Keratinocyte (primary cell): ENCODE measurements at regions not wholly inside any gene's neighbourhood (a gene's known extent, or its start where the extent isn't known, plus 50 kb on each side); places are given as distances from the start of the nearest gene placed in this dataset.

Source experiments
- DNase-seq: peaks from one replicate; pipeline ENCODE4 v3.0.0-alpha.2; 2011; ENCODE audit warnings: low read depth, missing footprints, low spot score
- FAIRE-seq: peaks from 2 replicates; lab custom pipeline; 2011; peaks lifted over from hg19 to GRCh38; lab: Jason Lieb, UNC
- H2AFZ ChIP-seq: 2 replicates; pipeline ENCODE4 v1.6.0; 2012; ENCODE audit warnings: low read length, control low read depth, inconsistent platforms; ENCODE audit not compliant: control insufficient read depth
- H3K27ac ChIP-seq: 2 replicates; pipeline ENCODE4 v1.5.1; 2011; ENCODE audit warnings: low read length; ENCODE audit not compliant: control insufficient read depth, insufficient read depth
- H3K27me3 ChIP-seq: 3 replicates; pipeline ENCODE4 v1.6.0; 2011; ENCODE audit warnings: low read length; ENCODE audit not compliant: control insufficient read depth, insufficient read depth; ENCODE audit errors: extremely low read depth
- H3K36me3 ChIP-seq, 2 experiments: 2 replicates in 1 of 2; 3 replicates in 1 of 2; pipeline ENCODE4 v1.5.1; 2011; ENCODE audit warnings: low read length in 2 of 2, mild to moderate bottlenecking in 1 of 2; ENCODE audit not compliant: control insufficient read depth in 2 of 2, insufficient read depth in 2 of 2; ENCODE audit errors: extremely low read depth in 1 of 2
- H3K4me1 ChIP-seq: 3 replicates; pipeline ENCODE4 v1.5.1; 2011; ENCODE audit warnings: low read length; ENCODE audit not compliant: control insufficient read depth, insufficient read depth; ENCODE audit errors: extremely low read depth
- H3K4me2 ChIP-seq: 3 replicates; pipeline ENCODE4 v1.6.0; 2011; ENCODE audit warnings: low read depth, low read length; ENCODE audit not compliant: control insufficient read depth, insufficient read depth; ENCODE audit errors: extremely low read depth
- H3K4me3 ChIP-seq, 3 experiments: fragments of 200-600 bp in 1 of 3; sonication (generic) in 1 of 3; 2 replicates in 2 of 3; 3 replicates in 1 of 3; pipeline ENCODE4 v1.5.1; 2011 to 2016; ENCODE audit warnings: low read length in 3 of 3, mild to moderate bottlenecking in 3 of 3, control low read depth in 2 of 3, inconsistent platforms in 1 of 3, low read depth in 1 of 3, mixed read lengths in 1 of 3, mixed run types in 1 of 3, moderate library complexity in 1 of 3; ENCODE audit not compliant: control insufficient read depth in 2 of 3, insufficient read depth in 2 of 3; ENCODE audit errors: extremely low read depth in 1 of 3
- H3K79me2 ChIP-seq: 2 replicates; pipeline ENCODE4 v1.6.0; 2012; ENCODE audit warnings: low read length; ENCODE audit not compliant: control insufficient read depth, insufficient read depth
- H3K9ac ChIP-seq: 3 replicates; pipeline ENCODE4 v1.6.0; 2011; ENCODE audit warnings: low read length; ENCODE audit not compliant: control insufficient read depth, insufficient read depth; ENCODE audit errors: extremely low read depth
- H3K9me1 ChIP-seq: 3 replicates; pipeline ENCODE4 v1.6.0; 2011; ENCODE audit warnings: low read length; ENCODE audit not compliant: control insufficient read depth, insufficient read depth; ENCODE audit errors: extremely low read depth
- H3K9me3 ChIP-seq: 2 replicates; pipeline ENCODE4 v1.5.1; 2012; ENCODE audit warnings: low read depth, low read length; ENCODE audit not compliant: control insufficient read depth
- H4K20me1 ChIP-seq: 3 replicates; pipeline ENCODE4 v1.6.0; 2011; ENCODE audit warnings: low read length; ENCODE audit not compliant: control insufficient read depth, insufficient read depth; ENCODE audit errors: extremely low read depth
- CTCF ChIP-seq, 3 experiments: IDR thresholded peaks in 1 of 3; conservative IDR thresholded peaks in 1 of 3; optimal IDR thresholded peaks in 1 of 3; 2 replicates in 2 of 3; 3 replicates in 1 of 3; pipeline versions ENCODE3 to v1.5.1; 2011; ENCODE audit warnings: low read length in 3 of 3, mild to moderate bottlenecking in 3 of 3, moderate library complexity in 2 of 3, control low read depth in 1 of 3, inconsistent platforms in 1 of 3; ENCODE audit not compliant: insufficient read depth in 2 of 3; ENCODE audit errors: extremely low read depth in 1 of 3
- EZH2 ChIP-seq: IDR thresholded peaks from one replicate; pipeline ENCODE4 v1.6.1; 2012; ENCODE audit warnings: inconsistent platforms, mild to moderate bottlenecking, low read length, moderate library complexity
- dilution Hi-C: fragments of 300-500 bp; cut with MboI; formaldehyde crosslinking; loops from one replicate; pipeline ENCODE4 v1.7.0; 2020; ENCODE audit warnings: low sequenced_read_pairs; ENCODE audit not compliant: extremely low pct_ligation_motif_present

- Histone ChIP-seq H4K20me1 (no peaks in the 10 kb centered on the region), H3K9me3 (no peaks in the 10 kb centered on the region), H3K9ac (no peak overlapping the region), H3K4me1 (no peaks in the 10 kb centered on the region), H3K27ac (no peak overlapping the region), H3K9me1 (no peaks in the 10 kb centered on the region), H3K4me3 (no peak overlapping the region), H2AFZ (no peak overlapping the region), H3K36me3 (no peaks in the 10 kb centered on the region), H3K79me2 (no peaks in the 10 kb centered on the region), H3K4me2 (no peak overlapping the region), H3K27me3 (peaks cover 3% of the 10 kb centered on the region)
- FAIRE-seq (no peak), DNase-seq (no peak)
- dilution Hi-C loops, result no loop called here
- no peak for TF ChIP-seq CTCF (optimal IDR thresholded peaks at IDR 0.05 in 1 of 3, IDR thresholded peaks at IDR 0.05 in 1 of 3, conservative IDR thresholded peaks at IDR 0.05 in 1 of 3; ENCODE audit: extremely low read depth in 1 of 3, insufficient read depth in 2 of 3, low read length in 3 of 3)
- TF ChIP-seq EZH2, result no peak
Measured at GRCh38 chr1:96998466-96998865, 276.9 kb downstream of the PTBP2 start.

GRCh38 chr1:96999191-96999590, 277.6 kb downstream of the PTBP2 start:
- TF ChIP-seq CTCF (optimal IDR thresholded peaks at IDR 0.05 in 1 of 3, IDR thresholded peaks at IDR 0.05 in 1 of 3, conservative IDR thresholded peaks at IDR 0.05 in 1 of 3; ENCODE audit: extremely low read depth in 1 of 3, insufficient read depth in 2 of 3, low read length in 3 of 3), result no peak
- no peak for TF ChIP-seq EZH2
- Histone ChIP-seq H2AFZ (no peak overlapping the region), H3K9me3 (no peaks in the 10 kb centered on the region), H3K4me2 (no peak overlapping the region), H3K4me1 (no peaks in the 10 kb centered on the region), H3K36me3 (no peaks in the 10 kb centered on the region), H3K9ac (no peak overlapping the region), H3K9me1 (no peaks in the 10 kb centered on the region), H3K79me2 (no peaks in the 10 kb centered on the region), H3K27ac (no peak overlapping the region), H3K4me3 (no peak overlapping the region), H4K20me1 (no peaks in the 10 kb centered on the region), H3K27me3 (peaks cover 3% of the 10 kb centered on the region)
- no peak for FAIRE-seq
- DNase-seq, result no peak
- dilution Hi-C loops, result no loop called here
